ENCODE measurements at regions not wholly inside any gene's neighbourhood (a gene's known extent, or its start where the extent isn't known, plus 50 kb on each side); places are given as distances from the start of the nearest gene placed in this dataset.
"Not testable (repeated sequence)": the region's sequence is repeated elsewhere in the genome, so short reads cannot be mapped to it uniquely, and the experiment has no call there.

- Histone ChIP-seq H3K9ac (ENCODE audit: low read length) (peak overlapping the region; percentile 94), H3K36me3 (ENCODE audit: control insufficient read depth, insufficient read depth, low read length) (no peaks in the 10 kb centered on the region), H3K9me3 (ENCODE audit: control insufficient read depth, low read length) (no peaks in the 10 kb centered on the region), H3K27me3 (ENCODE audit: control insufficient read depth, insufficient read depth, low read length) (no peaks in the 10 kb centered on the region), H3K4me3 (ENCODE audit: low read length) (peak overlapping the region; percentile 52), H3K4me1 (ENCODE audit: control insufficient read depth, insufficient read depth, low read length) (peaks cover 29% of the 10 kb centered on the region)
Observed at GRCh38 chr13:44141725-44142539, 231.7 kb upstream of the SERP2 start.

GRCh38 chr13:44142540-44142867 lies 231.1 kb upstream of the SERP2 start:
- no peaks in the 10 kb centered on the region for H3K27me3 ChIP-seq (ENCODE audit: control insufficient read depth, insufficient read depth, low read length)
- H3K4me3 ChIP-seq (ENCODE audit: low read length), result peak overlapping the region; percentile 52
- peak overlapping the region; percentile 93 for H3K9ac ChIP-seq (ENCODE audit: low read length)
- H3K36me3 ChIP-seq (ENCODE audit: control insufficient read depth, insufficient read depth, low read length), result no peaks in the 10 kb centered on the region
- H3K4me1 ChIP-seq (ENCODE audit: control insufficient read depth, insufficient read depth, low read length), result peaks cover 29% of the 10 kb centered on the region
- H3K9me3 ChIP-seq (ENCODE audit: control insufficient read depth, low read length), result no peaks in the 10 kb centered on the region

- H3K4me1 ChIP-seq (ENCODE audit: control insufficient read depth, insufficient read depth, low read length), result peaks cover 29% of the 10 kb centered on the region
- H3K4me3 ChIP-seq (ENCODE audit: low read length), result peak overlapping the region; percentile 52
- no peaks in the 10 kb centered on the region for H3K36me3 ChIP-seq (ENCODE audit: control insufficient read depth, insufficient read depth, low read length)
- no peaks in the 10 kb centered on the region for H3K27me3 ChIP-seq (ENCODE audit: control insufficient read depth, insufficient read depth, low read length)
- peak overlapping the region; percentile 93 for H3K9ac ChIP-seq (ENCODE audit: low read length)
- H3K9me3 ChIP-seq (ENCODE audit: control insufficient read depth, low read length), result no peaks in the 10 kb centered on the region
Observed at GRCh38 chr13:44142941-44143665, 230.5 kb upstream of the SERP2 start.

- no peaks in the 10 kb centered on the region for H3K9me3 ChIP-seq (ENCODE audit: control insufficient read depth, low read length)
- no peak overlapping the region for H3K4me3 ChIP-seq (ENCODE audit: low read length)
- no peaks in the 10 kb centered on the region for H3K36me3 ChIP-seq (ENCODE audit: control insufficient read depth, insufficient read depth, low read length)
- peaks cover 13% of the 10 kb centered on the region for H3K4me1 ChIP-seq (ENCODE audit: control insufficient read depth, insufficient read depth, low read length)
- H3K27me3 ChIP-seq (ENCODE audit: control insufficient read depth, insufficient read depth, low read length), result no peaks in the 10 kb centered on the region
- H3K9ac ChIP-seq (ENCODE audit: low read length), result no peak overlapping the region
Observed at GRCh38 chr13:44146138-44146537, 227.5 kb upstream of the SERP2 start.

- Histone ChIP-seq H3K9ac (ENCODE audit: low read length) (no peak overlapping the region), H3K4me1 (ENCODE audit: control insufficient read depth, insufficient read depth, low read length) (peaks cover 9% of the 10 kb centered on the region), H3K4me3 (ENCODE audit: low read length) (no peak overlapping the region)
Observed at GRCh38 chr13:44147233-44147632, 226.4 kb upstream of the SERP2 start.

GRCh38 chr13:44147648-44148047 lies 226.0 kb upstream of the SERP2 start:
- H3K4me1 ChIP-seq (ENCODE audit: control insufficient read depth, insufficient read depth, low read length), result peaks cover 9% of the 10 kb centered on the region
- no peak overlapping the region for H3K4me3 ChIP-seq (ENCODE audit: low read length)
- H3K36me3 ChIP-seq (ENCODE audit: control insufficient read depth, insufficient read depth, low read length), result no peaks in the 10 kb centered on the region
- no peaks in the 10 kb centered on the region for H3K9me3 ChIP-seq (ENCODE audit: control insufficient read depth, low read length)
- no peak overlapping the region for H3K9ac ChIP-seq (ENCODE audit: low read length)
- H3K27me3 ChIP-seq (ENCODE audit: control insufficient read depth, insufficient read depth, low read length), result no peaks in the 10 kb centered on the region

More at GRCh38 chr13:44147233-44147632, 226.4 kb upstream of the SERP2 start:
- no peaks in the 10 kb centered on the region for H3K9me3 ChIP-seq (ENCODE audit: control insufficient read depth, low read length)
- H3K27me3 ChIP-seq (ENCODE audit: control insufficient read depth, insufficient read depth, low read length), result no peaks in the 10 kb centered on the region
- no peaks in the 10 kb centered on the region for H3K36me3 ChIP-seq (ENCODE audit: control insufficient read depth, insufficient read depth, low read length)

- Histone ChIP-seq H3K27me3 (ENCODE audit: control insufficient read depth, insufficient read depth, low read length) (no peaks in the 10 kb centered on the region), H3K36me3 (ENCODE audit: control insufficient read depth, insufficient read depth, low read length) (no peaks in the 10 kb centered on the region), H3K4me3 (ENCODE audit: low read length) (no peak overlapping the region), H3K9me3 (ENCODE audit: control insufficient read depth, low read length) (no peaks in the 10 kb centered on the region), H3K4me1 (ENCODE audit: control insufficient read depth, insufficient read depth, low read length) (peaks cover 9% of the 10 kb centered on the region), H3K9ac (ENCODE audit: low read length) (no peak overlapping the region)
Observed at GRCh38 chr13:44148159-44148914, 225.3 kb upstream of the SERP2 start.

GRCh38 chr13:44149231-44149630 lies 224.4 kb upstream of the SERP2 start:
- not testable (repeated sequence) for H3K9ac ChIP-seq (ENCODE audit: low read length); H3K4me1 ChIP-seq (ENCODE audit: control insufficient read depth, insufficient read depth, low read length); H3K27me3 ChIP-seq (ENCODE audit: control insufficient read depth, insufficient read depth, low read length); H3K4me3 ChIP-seq (ENCODE audit: low read length); H3K9me3 ChIP-seq (ENCODE audit: control insufficient read depth, low read length); H3K36me3 ChIP-seq (ENCODE audit: control insufficient read depth, insufficient read depth, low read length)

GRCh38 chr13:44149821-44150220 lies 223.8 kb upstream of the SERP2 start:
- Histone ChIP-seq H3K9ac (ENCODE audit: low read length) (no peak overlapping the region), H3K36me3 (ENCODE audit: control insufficient read depth, insufficient read depth, low read length) (no peaks in the 10 kb centered on the region), H3K4me1 (ENCODE audit: control insufficient read depth, insufficient read depth, low read length) (peaks cover 4% of the 10 kb centered on the region), H3K9me3 (ENCODE audit: control insufficient read depth, low read length) (no peaks in the 10 kb centered on the region), H3K4me3 (ENCODE audit: low read length) (no peak overlapping the region), H3K27me3 (ENCODE audit: control insufficient read depth, insufficient read depth, low read length) (no peaks in the 10 kb centered on the region)

GRCh38 chr13:44151474-44151873 lies 222.2 kb upstream of the SERP2 start:
- H3K9me3 ChIP-seq (ENCODE audit: control insufficient read depth, low read length), result no peaks in the 10 kb centered on the region
- no peaks in the 10 kb centered on the region for H3K27me3 ChIP-seq (ENCODE audit: control insufficient read depth, insufficient read depth, low read length)
- no peaks in the 10 kb centered on the region for H3K36me3 ChIP-seq (ENCODE audit: control insufficient read depth, insufficient read depth, low read length)
- H3K9ac ChIP-seq (ENCODE audit: low read length), result no peak overlapping the region
- H3K4me1 ChIP-seq (ENCODE audit: control insufficient read depth, insufficient read depth, low read length), result peaks cover 10% of the 10 kb centered on the region
- no peak overlapping the region for H3K4me3 ChIP-seq (ENCODE audit: low read length)

- no peaks in the 10 kb centered on the region for H3K36me3 ChIP-seq (ENCODE audit: control insufficient read depth, insufficient read depth, low read length)
Observed at GRCh38 chr13:44153496-44153895, 220.1 kb upstream of the SERP2 start.

More at GRCh38 chr13:44153496-44153895, 220.1 kb upstream of the SERP2 start:
- Histone ChIP-seq H3K9me3 (ENCODE audit: control insufficient read depth, low read length) (no peaks in the 10 kb centered on the region), H3K27me3 (ENCODE audit: control insufficient read depth, insufficient read depth, low read length) (no peaks in the 10 kb centered on the region), H3K4me3 (ENCODE audit: low read length) (no peak overlapping the region), H3K4me1 (ENCODE audit: control insufficient read depth, insufficient read depth, low read length) (peaks cover 10% of the 10 kb centered on the region), H3K9ac (ENCODE audit: low read length) (no peak overlapping the region)

All from mucosa of stomach (tissue), 1 donor.